DOHH2 (cell line): ENCODE measurements at regions not wholly inside any gene's neighbourhood (a gene's known extent, or its start where the extent isn't known, plus 50 kb on each side); places are given as distances from the start of the nearest gene placed in this dataset.

ENCODE experiments used
- H3F3A ChIP-seq: fragments of 200-600 bp; sonication (generic), shearing (Covaris generic); 2 replicates; pipeline ENCODE4 v1.6.0; 2016; ENCODE audit warnings: antibody characterized with exemption, mild to moderate bottlenecking; ENCODE audit not compliant: control insufficient read depth, insufficient read depth
- H3K27ac ChIP-seq: fragments of 200-600 bp; sonication (generic); 2 replicates; pipeline ENCODE4 v1.5.1; 2014; ENCODE audit warnings: low read depth, mild to moderate bottlenecking, low read length, moderate library complexity
- H3K27me3 ChIP-seq: fragments of 200-600 bp; sonication (generic); 2 replicates; pipeline ENCODE4 v1.6.1; 2014; ENCODE audit warnings: mild to moderate bottlenecking, low read length, mixed read lengths; ENCODE audit not compliant: control insufficient read depth
- H3K36me3 ChIP-seq: fragments of 200-600 bp; sonication (generic); 2 replicates; pipeline ENCODE4 v1.6.1; 2014; ENCODE audit warnings: mild to moderate bottlenecking, low read length, moderate library complexity, mixed read lengths; ENCODE audit not compliant: control insufficient read depth
- H3K4me1 ChIP-seq: fragments of 200-600 bp; sonication (generic); 2 replicates; pipeline ENCODE4 v1.6.1; 2014; ENCODE audit warnings: mild to moderate bottlenecking, low read length, mixed read lengths; ENCODE audit not compliant: control insufficient read depth
- H3K4me2 ChIP-seq: fragments of 200-600 bp; sonication (generic); 2 replicates; pipeline ENCODE4 v1.6.0; 2014; ENCODE audit warnings: mild to moderate bottlenecking, low read length, moderate library complexity
- H3K4me3 ChIP-seq: fragments of 200-600 bp; sonication (generic); 2 replicates; pipeline ENCODE4 v1.5.1; 2014; ENCODE audit warnings: mild to moderate bottlenecking, low read length, mixed read lengths
- H3K79me2 ChIP-seq: fragments of 200-600 bp; sonication (generic); 2 replicates; pipeline ENCODE4 v1.6.1; 2014; ENCODE audit warnings: mild to moderate bottlenecking, low read length, mixed read lengths; ENCODE audit not compliant: control insufficient read depth
- H3K9me2 ChIP-seq: fragments of 200-600 bp; sonication (generic); replicated peaks from 2 replicates; pipeline ENCODE4 v1.6.1; 2014; ENCODE audit warnings: mild to moderate bottlenecking, low read length, mixed read lengths; ENCODE audit not compliant: control insufficient read depth
- H3K9me3 ChIP-seq: fragments of 200-600 bp; sonication (generic); 2 replicates; pipeline ENCODE4 v1.6.1; 2014; ENCODE audit warnings: antibody characterized with exemption, low read length, mixed read lengths; ENCODE audit not compliant: control insufficient read depth, insufficient read depth
- H4K20me1 ChIP-seq: fragments of 200-600 bp; sonication (generic); 2 replicates; pipeline ENCODE4 v1.6.0; 2014; ENCODE audit warnings: low read depth, mild to moderate bottlenecking, antibody characterized with exemption, low read length, moderate library complexity; ENCODE audit not compliant: control insufficient read depth, insufficient read depth
- CTCF ChIP-seq: fragments of 200-600 bp; sonication (generic); IDR thresholded peaks from one replicate; pipeline ENCODE4 v1.5.1; 2014; ENCODE audit warnings: antibody characterized with exemption, mild to moderate bottlenecking, low read depth, low read length; ENCODE audit not compliant: poor library complexity, severe bottlenecking
- EZH2phosphoT487 ChIP-seq: fragments of 200-600 bp; sonication (generic); IDR thresholded peaks from 2 replicates; pipeline ENCODE4 v1.6.1; 2017; ENCODE audit warnings: borderline replicate concordance, mild to moderate bottlenecking, antibody characterized with exemption, low read length, moderate library complexity, mixed read lengths

GRCh38 chrX:51192104-51192503, 140.5 kb upstream of the NUDT10 start:
- no peak for TF ChIP-seq CTCF
- Histone ChIP-seq H3K4me2 (no peak overlapping the region), H3K9me3 (no peaks in the 10 kb centered on the region), H3K4me3 (no peak overlapping the region), H3F3A (no peaks in the 10 kb centered on the region), H3K79me2 (no peaks in the 10 kb centered on the region), H3K36me3 (no peaks in the 10 kb centered on the region), H4K20me1 (no peaks in the 10 kb centered on the region), H3K27me3 (no peaks in the 10 kb centered on the region), H3K9me2 (no peaks in the 10 kb centered on the region), H3K4me1 (peaks cover 16% of the 10 kb centered on the region), H3K27ac (no peak overlapping the region)

GRCh38 chrX:51215266-51215665, 117.4 kb upstream of the NUDT10 start:
- Histone ChIP-seq H3K9me2 (no peaks in the 10 kb centered on the region), H3K4me2 (no peak overlapping the region), H3K27me3 (no peaks in the 10 kb centered on the region), H3K4me1 (no peaks in the 10 kb centered on the region), H3K9me3 (no peaks in the 10 kb centered on the region), H3K4me3 (no peak overlapping the region), H3F3A (no peaks in the 10 kb centered on the region), H4K20me1 (no peaks in the 10 kb centered on the region), H3K27ac (no peak overlapping the region), H3K79me2 (no peaks in the 10 kb centered on the region), H3K36me3 (no peaks in the 10 kb centered on the region)
- TF ChIP-seq EZH2phosphoT487 (no peak), CTCF (peak; percentile 13)

GRCh38 chrX:51215856-51216255, 116.8 kb upstream of the NUDT10 start:
- no peaks in the 10 kb centered on the region for H3K9me2 ChIP-seq
- no peaks in the 10 kb centered on the region for H3K79me2 ChIP-seq
- no peak overlapping the region for H3K4me2 ChIP-seq
- no peaks in the 10 kb centered on the region for H3K36me3 ChIP-seq
- no peaks in the 10 kb centered on the region for H3F3A ChIP-seq
- H4K20me1 ChIP-seq: no peaks in the 10 kb centered on the region
- H3K27me3 ChIP-seq: no peaks in the 10 kb centered on the region
- TF ChIP-seq CTCF: no peak
- no peak for TF ChIP-seq EZH2phosphoT487
- H3K27ac ChIP-seq: no peak overlapping the region
- H3K4me3 ChIP-seq: no peak overlapping the region
- H3K4me1 ChIP-seq: no peaks in the 10 kb centered on the region
- H3K9me3 ChIP-seq: no peaks in the 10 kb centered on the region

- H3F3A ChIP-seq: no peaks in the 10 kb centered on the region
- no peaks in the 10 kb centered on the region for H3K4me1 ChIP-seq
- H3K4me3 ChIP-seq: no peak overlapping the region
- no peaks in the 10 kb centered on the region for H3K36me3 ChIP-seq
- no peaks in the 10 kb centered on the region for H3K79me2 ChIP-seq
- H4K20me1 ChIP-seq: no peaks in the 10 kb centered on the region
- no peaks in the 10 kb centered on the region for H3K27me3 ChIP-seq
- H3K9me2 ChIP-seq: no peaks in the 10 kb centered on the region
- no peak for TF ChIP-seq CTCF
- no peak for TF ChIP-seq EZH2phosphoT487
- H3K27ac ChIP-seq: no peak overlapping the region
- no peak overlapping the region for H3K4me2 ChIP-seq
- no peaks in the 10 kb centered on the region for H3K9me3 ChIP-seq
Observed at GRCh38 chrX:51242212-51242611, 90.4 kb upstream of the NUDT10 start.
